ENCODE measurements at regions not wholly inside any gene's neighbourhood (a gene's known extent, or its start where the extent isn't known, plus 50 kb on each side); places are given as distances from the start of the nearest gene placed in this dataset.

GRCh38 chr11:129285402-129285786 lies 90.3 kb upstream of the BARX2 start:
- TF ChIP-seq, protein P1, sequence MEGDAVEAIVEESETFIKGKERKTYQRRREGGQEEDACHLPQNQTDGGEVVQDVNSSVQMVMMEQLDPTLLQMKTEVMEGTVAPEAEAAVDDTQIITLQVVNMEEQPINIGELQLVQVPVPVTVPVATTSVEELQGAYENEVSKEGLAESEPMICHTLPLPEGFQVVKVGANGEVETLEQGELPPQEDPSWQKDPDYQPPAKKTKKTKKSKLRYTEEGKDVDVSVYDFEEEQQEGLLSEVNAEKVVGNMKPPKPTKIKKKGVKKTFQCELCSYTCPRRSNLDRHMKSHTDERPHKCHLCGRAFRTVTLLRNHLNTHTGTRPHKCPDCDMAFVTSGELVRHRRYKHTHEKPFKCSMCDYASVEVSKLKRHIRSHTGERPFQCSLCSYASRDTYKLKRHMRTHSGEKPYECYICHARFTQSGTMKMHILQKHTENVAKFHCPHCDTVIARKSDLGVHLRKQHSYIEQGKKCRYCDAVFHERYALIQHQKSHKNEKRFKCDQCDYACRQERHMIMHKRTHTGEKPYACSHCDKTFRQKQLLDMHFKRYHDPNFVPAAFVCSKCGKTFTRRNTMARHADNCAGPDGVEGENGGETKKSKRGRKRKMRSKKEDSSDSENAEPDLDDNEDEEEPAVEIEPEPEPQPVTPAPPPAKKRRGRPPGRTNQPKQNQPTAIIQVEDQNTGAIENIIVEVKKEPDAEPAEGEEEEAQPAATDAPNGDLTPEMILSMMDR (IDR thresholded peaks at IDR 0.05) = no peak
- no peak for TF ChIP-seq POLR2AphosphoS5 (IDR thresholded peaks at IDR 0.05)
- no peak for TF ChIP-seq POLR2A (IDR thresholded peaks at IDR 0.05)
- TF ChIP-seq EP300 (IDR thresholded peaks at IDR 0.05) = no peak

All from stomach (tissue), 4 donors.